Hepatic stellate cell (primary cell): ENCODE measurements at regions not wholly inside any gene's neighbourhood (a gene's known extent, or its start where the extent isn't known, plus 50 kb on each side); places are given as distances from the start of the nearest gene placed in this dataset.
"Not testable (repeated sequence)": the region's sequence is repeated elsewhere in the genome, so short reads cannot be mapped to it uniquely, and the experiment has no call there.

ENCODE experiments used
- DNase-seq: peaks from one replicate; pipeline ENCODE4 v3.0.0; 2011; ENCODE audit warnings: low spot score

GRCh38 chr7:96770758-96771157 is 61.1 kb upstream of the SEM1 start:
- DNase-seq = no peak

GRCh38 chr7:96772139-96772694 is 62.6 kb upstream of the SEM1 start:
- DNase-seq = no peak

- DNase-seq = no peak
Observed at GRCh38 chr7:96773483-96773882, 63.8 kb upstream of the SEM1 start.

DNA sequence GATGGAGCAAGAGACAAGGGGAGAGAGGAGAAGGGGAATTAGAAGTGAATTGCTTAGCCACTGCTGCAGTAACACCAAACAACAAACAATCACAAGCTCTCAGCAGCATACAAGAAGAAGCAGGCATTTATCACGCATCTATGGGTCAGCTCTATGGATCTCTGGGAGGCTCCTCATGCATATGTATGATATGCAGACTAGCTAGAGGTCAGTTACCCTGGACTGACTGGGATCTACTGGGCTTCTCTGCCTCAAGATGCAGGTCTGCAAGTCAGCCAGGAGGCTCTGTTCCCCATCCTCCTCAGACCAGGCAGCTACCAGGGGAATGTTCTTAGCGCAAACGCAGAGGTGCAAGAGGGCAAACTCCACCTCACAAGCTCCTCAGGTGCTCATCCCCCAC is 64.7 kb upstream of the SEM1 start:
- no peak for DNase-seq

GRCh38 chr7:96775046-96775445 is 65.4 kb upstream of the SEM1 start:
- no peak for DNase-seq

DNA sequence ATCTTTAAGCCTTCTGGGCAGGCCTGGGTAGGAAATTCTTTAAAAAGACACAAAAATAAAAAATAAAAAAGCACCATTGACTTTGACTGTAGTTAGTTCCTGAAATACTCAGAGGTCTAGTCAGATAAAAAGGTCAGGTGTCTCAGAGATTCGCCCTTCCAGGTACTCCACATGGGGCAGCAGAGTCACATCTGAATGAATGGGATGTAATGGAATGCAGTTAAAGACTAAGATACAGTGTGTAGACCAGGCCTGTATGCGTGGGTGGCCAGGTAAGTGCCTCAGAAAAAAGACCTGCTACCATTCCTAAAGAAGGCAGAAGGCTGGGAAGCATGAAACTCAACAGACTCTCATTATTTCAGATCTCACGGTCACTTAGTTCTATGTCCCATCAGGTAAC is 68.6 kb upstream of the SEM1 start:
- DNase-seq = no peak

- no peak for DNase-seq
Observed at GRCh38 chr7:96781919-96782318, 72.3 kb upstream of the SEM1 start.

- DNase-seq = not testable (repeated sequence)
Observed at GRCh38 chr7:96782686-96783298, 73.1 kb upstream of the SEM1 start.

DNA sequence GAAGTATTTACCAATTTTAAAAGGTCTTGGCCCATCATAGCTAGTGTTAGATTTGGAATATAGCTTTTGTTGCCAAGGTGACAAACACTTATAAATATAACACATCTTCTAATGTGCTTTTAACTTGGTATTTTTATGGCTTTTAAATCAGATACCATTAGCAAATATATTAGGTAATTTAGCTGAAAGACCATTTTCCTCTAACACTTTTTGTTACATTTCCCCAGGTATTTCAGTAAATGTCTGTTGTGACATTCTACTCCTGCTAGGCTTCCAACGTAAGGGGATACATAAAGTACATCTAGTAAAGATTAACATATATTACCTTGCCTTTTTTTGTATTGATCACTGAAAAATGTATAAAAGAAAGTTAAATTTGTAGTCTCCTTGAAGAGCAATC is 75.0 kb upstream of the SEM1 start:
- DNase-seq = no peak

GRCh38 chr7:96786261-96786997 is 76.8 kb upstream of the SEM1 start:
- DNase-seq = no peak

DNA sequence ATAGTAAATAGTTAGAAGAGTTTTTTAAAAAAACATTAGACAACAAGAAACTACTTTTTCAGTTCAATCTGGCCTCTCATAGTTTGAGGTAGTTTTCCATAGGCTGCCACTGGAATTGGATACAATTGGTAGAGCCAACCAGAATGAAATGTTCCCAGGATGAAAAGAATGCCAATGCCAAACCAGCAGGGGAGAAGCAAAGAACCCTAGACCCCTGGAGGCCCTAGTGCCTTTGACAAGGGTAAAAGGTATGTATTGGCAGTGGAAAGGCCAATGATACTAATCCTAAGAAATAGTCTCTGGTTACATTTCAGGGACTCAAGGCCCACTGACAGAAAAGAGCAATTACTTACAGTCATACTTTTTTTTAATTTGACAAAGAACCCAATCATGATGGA is 77.4 kb upstream of the SEM1 start:
- DNase-seq = no peak

DNA sequence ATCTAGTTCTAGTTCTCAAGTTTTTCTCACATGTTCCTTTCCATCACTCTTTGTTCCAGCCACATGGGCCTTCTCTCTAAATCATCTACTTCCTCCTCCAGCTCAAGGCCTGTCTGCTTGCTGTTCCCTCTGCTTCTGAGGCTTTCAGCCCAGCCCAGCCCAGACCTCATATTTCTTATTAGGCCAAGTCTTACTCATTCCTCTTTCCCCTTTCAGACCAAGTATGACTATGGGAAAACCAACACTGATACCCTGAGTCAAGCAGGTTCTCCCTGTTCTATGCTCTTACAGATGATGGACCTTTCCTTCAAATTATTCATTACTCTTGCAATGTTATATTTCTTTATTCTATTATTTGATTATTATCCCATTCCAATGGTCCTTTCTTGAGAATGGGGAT is 80.3 kb upstream of the SEM1 start:
- no peak for DNase-seq

- no peak for DNase-seq
Observed at GRCh38 chr7:96792115-96792514, 82.5 kb upstream of the SEM1 start.

- no peak for DNase-seq
Observed at GRCh38 chr7:96794063-96794462, 84.4 kb upstream of the SEM1 start.

GRCh38 chr7:96800122-96800521 is 90.5 kb upstream of the SEM1 start:
- no peak for DNase-seq

DNA sequence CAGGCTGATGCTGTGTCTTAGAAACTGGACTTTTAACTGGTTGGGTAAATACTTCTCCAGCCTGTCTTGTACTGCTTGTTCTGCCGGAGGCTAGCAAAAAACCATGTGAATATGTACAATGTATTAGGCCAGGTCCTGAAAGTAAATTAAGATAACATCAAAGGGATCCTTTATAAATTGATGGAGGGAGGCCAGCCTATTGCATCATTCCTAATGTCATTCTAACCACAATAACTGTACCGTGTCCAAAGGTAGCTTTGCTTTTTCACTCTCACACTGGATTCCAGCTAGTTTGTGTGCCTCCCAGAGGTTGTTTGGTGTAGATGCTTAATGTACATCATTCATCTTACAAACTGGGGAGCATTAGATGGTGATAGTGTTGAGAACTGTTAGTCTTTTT is 91.2 kb upstream of the SEM1 start:
- DNase-seq = no peak

DNA sequence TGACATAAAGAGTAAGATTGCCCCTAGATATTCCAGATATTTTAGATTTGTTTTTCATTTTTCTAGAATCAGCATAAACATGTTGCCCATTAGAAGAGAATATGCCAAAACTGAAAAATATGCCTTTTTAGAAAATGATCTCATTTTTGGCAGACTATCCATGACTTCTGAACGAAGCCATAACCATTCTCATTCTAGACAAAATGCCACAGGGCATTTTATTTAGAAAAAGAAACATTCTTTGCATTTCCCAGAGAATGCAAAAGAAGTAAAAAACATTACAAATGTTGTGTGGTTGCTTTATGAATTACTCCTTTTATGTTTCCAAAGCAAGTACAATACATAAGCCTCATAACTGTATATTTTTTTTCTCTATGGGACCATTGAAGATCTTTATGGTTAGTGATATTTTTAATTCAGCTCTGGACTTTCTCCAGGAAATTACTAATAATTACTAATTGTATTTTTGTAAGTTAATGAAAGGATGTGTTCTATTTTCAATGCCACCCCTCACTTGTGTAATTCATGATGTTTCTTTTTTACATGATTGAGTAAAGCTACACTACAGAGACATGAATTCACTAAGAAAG is 109.6 kb upstream of the SEM1 start:
- DNase-seq = no peak

DNA sequence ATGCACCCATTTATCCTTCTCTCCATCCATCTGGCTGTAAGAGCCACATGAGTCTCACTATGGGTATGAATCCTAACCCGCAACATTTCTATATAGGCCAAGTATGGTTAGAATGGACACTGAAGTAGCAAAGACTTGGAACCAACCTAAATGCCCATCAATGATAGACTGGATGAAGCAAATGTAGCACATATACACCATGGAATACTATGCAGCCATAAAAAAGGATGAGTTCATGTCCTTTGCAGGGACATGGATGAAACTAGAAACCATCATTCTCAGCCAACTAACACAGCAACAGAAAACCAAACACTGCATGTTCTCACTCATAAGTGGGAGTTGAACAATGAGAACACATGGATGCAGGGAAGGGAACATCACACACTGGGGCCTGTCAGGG is 111.5 kb upstream of the SEM1 start:
- DNase-seq = not testable (repeated sequence)

- DNase-seq = no peak
Observed at GRCh38 chr7:96822824-96823223, 113.2 kb upstream of the SEM1 start.

GRCh38 chr7:96823274-96823673 is 113.6 kb upstream of the SEM1 start:
- DNase-seq = no peak

GRCh38 chr7:96824686-96825085 is 115.0 kb upstream of the SEM1 start:
- DNase-seq = no peak

DNA sequence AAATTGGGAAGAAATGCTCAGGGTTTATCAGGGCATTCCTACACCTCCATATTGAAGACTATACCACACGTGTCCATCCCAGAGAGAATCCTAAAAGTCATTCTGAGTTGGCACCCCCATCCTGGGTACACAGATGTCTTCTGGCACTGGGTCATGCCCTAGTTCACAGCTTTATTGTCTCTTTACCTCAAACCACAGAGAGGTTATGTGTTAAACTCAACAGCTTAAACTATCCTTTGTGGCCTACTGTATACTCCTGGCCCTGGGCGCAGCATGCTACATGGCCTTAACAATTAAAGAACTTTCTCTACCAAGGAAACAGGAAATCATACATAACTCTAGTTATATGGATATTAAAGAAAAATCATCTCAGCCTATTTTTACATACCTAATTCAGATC is 115.6 kb upstream of the SEM1 start:
- no peak for DNase-seq

GRCh38 chr7:96826089-96826488 is 116.4 kb upstream of the SEM1 start:
- DNase-seq = no peak
